MM.1S (cell line): ENCODE measurements at regions not wholly inside any gene's neighbourhood (a gene's known extent, or its start where the extent isn't known, plus 50 kb on each side); places are given as distances from the start of the nearest gene placed in this dataset.
A peak's percentile ranks its signal among the peaks of the same experiment; 100 is the strongest.

Experiments used
- DNase-seq: peaks from one replicate; pipeline ENCODE4 v3.0.0-alpha.2; 2015
- H2AFZ ChIP-seq: fragments of 300-600 bp; sonication (generic); 2 replicates; pipeline ENCODE4 v1.6.0; 2016; ENCODE audit warnings: antibody characterized with exemption, low read length
- H3F3A ChIP-seq: fragments of 300-600 bp; sonication (generic); 2 replicates; pipeline ENCODE4 v1.6.1; 2016; ENCODE audit warnings: mild to moderate bottlenecking, antibody characterized with exemption, low read length, moderate library complexity, mixed read lengths; ENCODE audit not compliant: insufficient read depth
- H3K27ac ChIP-seq: fragments of 300-600 bp; sonication (generic); 2 replicates; pipeline ENCODE4 v1.5.1; 2016; ENCODE audit warnings: mild to moderate bottlenecking, low read length
- H3K27me3 ChIP-seq: fragments of 300-600 bp; sonication (generic); replicated peaks from 2 replicates; pipeline ENCODE4 v1.6.0; 2016; ENCODE audit warnings: low read length; ENCODE audit not compliant: insufficient read depth
- H3K36me3 ChIP-seq: fragments of 300-600 bp; sonication (generic); replicated peaks from 2 replicates; pipeline ENCODE4 v1.6.1; 2016; ENCODE audit warnings: mild to moderate bottlenecking, low read length, mixed read lengths; ENCODE audit not compliant: insufficient read depth
- H3K4me1 ChIP-seq: fragments of 300-600 bp; sonication (generic); 2 replicates; pipeline ENCODE4 v1.6.1; 2016; ENCODE audit warnings: low read length, mixed read lengths
- H3K4me2 ChIP-seq: fragments of 300-600 bp; sonication (generic); 2 replicates; pipeline ENCODE4 v1.6.0; 2016; ENCODE audit warnings: low read depth, low read length
- H3K4me3 ChIP-seq: fragments of 300-600 bp; sonication (generic); 2 replicates; pipeline ENCODE4 v1.5.1; 2016; ENCODE audit warnings: low read length, mixed read lengths
- H3K79me2 ChIP-seq: fragments of 300-600 bp; sonication (generic); 2 replicates; pipeline ENCODE4 v1.6.1; 2016; ENCODE audit warnings: mixed run types, low read length, mixed read lengths
- H3K9ac ChIP-seq: fragments of 300-600 bp; sonication (generic); 2 replicates; pipeline ENCODE4 v1.6.1; 2016; ENCODE audit warnings: low read length, mixed read lengths
- H3K9me2 ChIP-seq: fragments of 300-600 bp; sonication (generic); replicated peaks from 2 replicates; pipeline ENCODE4 v1.6.1; 2016; ENCODE audit warnings: mild to moderate bottlenecking, low read length, mixed read lengths; ENCODE audit not compliant: insufficient read depth
- H3K9me3 ChIP-seq: fragments of 300-600 bp; sonication (generic); replicated peaks from 2 replicates; pipeline ENCODE4 v1.6.1; 2016; ENCODE audit warnings: mild to moderate bottlenecking, low read length, mixed read lengths; ENCODE audit not compliant: insufficient read depth
- H4K20me1 ChIP-seq: fragments of 300-600 bp; sonication (generic); 2 replicates; pipeline ENCODE4 v1.6.1; 2016; ENCODE audit warnings: mild to moderate bottlenecking, low read length, moderate library complexity, mixed read lengths; ENCODE audit not compliant: insufficient read depth
- CTCF ChIP-seq: fragments of 300-600 bp; sonication (generic); IDR thresholded peaks from 2 replicates; pipeline ENCODE4 v1.5.1; 2016; ENCODE audit warnings: antibody characterized with exemption, low read length, mixed read lengths
- EZH2 ChIP-seq: fragments of 300-600 bp; sonication (generic); optimal IDR thresholded peaks from 2 replicates; pipeline ENCODE3; 2017; ENCODE audit warnings: low read depth, mild to moderate bottlenecking, antibody characterized with exemption, low read length, mixed read lengths
- EZH2phosphoT487 ChIP-seq: fragments of 300-600 bp; sonication (generic); IDR thresholded peaks from 2 replicates; pipeline ENCODE4 v1.6.1; 2018; ENCODE audit warnings: antibody characterized with exemption, low read length

- no peak overlapping the region for H2AFZ ChIP-seq
- no peak overlapping the region for H3K4me3 ChIP-seq
- TF ChIP-seq EZH2 = no peak
- TF ChIP-seq EZH2phosphoT487 = no peak
- TF ChIP-seq CTCF = no peak
- H3K79me2 ChIP-seq = no peaks in the 10 kb centered on the region
- no peaks in the 10 kb centered on the region for H3K27me3 ChIP-seq
- no peaks in the 10 kb centered on the region for H4K20me1 ChIP-seq
- no peak for DNase-seq
- H3K4me2 ChIP-seq = no peak overlapping the region
- H3K27ac ChIP-seq = no peak overlapping the region
- H3K9me3 ChIP-seq = no peaks in the 10 kb centered on the region
- no peaks in the 10 kb centered on the region for H3K36me3 ChIP-seq
- no peak overlapping the region for H3K9ac ChIP-seq
- no peaks in the 10 kb centered on the region for H3F3A ChIP-seq
- no peaks in the 10 kb centered on the region for H3K9me2 ChIP-seq
- no peaks in the 10 kb centered on the region for H3K4me1 ChIP-seq
Observed at GRCh38 chr12:38985961-38986360, 80.6 kb upstream of the CPNE8 start.

- Histone ChIP-seq H3K4me1 (no peaks in the 10 kb centered on the region), H3K27ac (no peak overlapping the region), H4K20me1 (no peaks in the 10 kb centered on the region), H3K27me3 (no peaks in the 10 kb centered on the region), H3K79me2 (no peaks in the 10 kb centered on the region), H2AFZ (no peak overlapping the region), H3F3A (no peaks in the 10 kb centered on the region), H3K9ac (no peak overlapping the region), H3K4me3 (no peak overlapping the region), H3K4me2 (no peak overlapping the region), H3K9me2 (no peaks in the 10 kb centered on the region), H3K9me3 (no peaks in the 10 kb centered on the region), H3K36me3 (no peaks in the 10 kb centered on the region)
- no peak for TF ChIP-seq CTCF
- no peak for TF ChIP-seq EZH2
- no peak for TF ChIP-seq EZH2phosphoT487
- no peak for DNase-seq
Observed at GRCh38 chr12:38984388-38984787, 79.0 kb upstream of the CPNE8 start.

GRCh38 chr12:38983117-38983571, 77.8 kb upstream of the CPNE8 start:
- Histone ChIP-seq H3K79me2 (no peaks in the 10 kb centered on the region), H3K36me3 (no peaks in the 10 kb centered on the region), H3K27ac (no peak overlapping the region), H3K9me2 (no peaks in the 10 kb centered on the region), H3K4me2 (peak overlapping the region; percentile 29; the same call in 1 of the 2 replicates), H4K20me1 (no peaks in the 10 kb centered on the region), H3K27me3 (no peaks in the 10 kb centered on the region), H3K4me1 (no peaks in the 10 kb centered on the region), H3K4me3 (peak overlapping the region; percentile 25; the same call in 1 of the 2 replicates), H2AFZ (peak overlapping the region; percentile 41), H3K9ac (no peak overlapping the region), H3F3A (no peaks in the 10 kb centered on the region), H3K9me3 (no peaks in the 10 kb centered on the region)
- TF ChIP-seq EZH2phosphoT487 (no peak), EZH2 (no peak), CTCF (no peak)
- DNase-seq = no peak
